ENCODE measurements at regions not wholly inside any gene's neighbourhood (a gene's known extent, or its start where the extent isn't known, plus 50 kb on each side); places are given as distances from the start of the nearest gene placed in this dataset.

DNA sequence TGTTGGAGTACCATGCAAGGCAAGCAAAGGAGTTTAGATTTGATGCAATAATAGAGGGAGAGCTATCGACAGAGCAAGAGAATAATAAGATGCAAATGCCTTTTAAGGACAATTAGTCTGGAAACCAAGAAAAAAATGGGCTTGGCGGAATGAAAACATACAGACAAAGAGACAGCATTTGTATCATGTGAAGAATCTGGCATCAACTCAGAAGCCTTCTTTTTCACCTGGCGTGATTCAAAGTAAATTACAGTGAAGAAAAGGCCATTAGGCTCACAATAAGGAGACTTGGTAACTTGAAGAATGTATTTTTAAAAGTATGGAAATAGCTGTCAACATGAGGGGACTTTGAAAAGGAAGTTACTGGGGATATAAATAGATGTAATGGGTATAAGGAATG is 521.2 kb upstream of the GOLIM4 start:
- Histone ChIP-seq H3K36me3 (ENCODE audit: control insufficient read depth in 1 of 2, insufficient read depth in 2 of 2, low read length in 2 of 2) (no peaks in the 10 kb centered on the region), H3K9ac (ENCODE audit: low read length) (no peak overlapping the region), H3K27me3 (ENCODE audit: insufficient read depth, low read length) (peaks cover 13% of the 10 kb centered on the region; the same call in 1 of the 2 replicates), H3K4me1 (ENCODE audit: control insufficient read depth in 1 of 2, insufficient read depth in 2 of 2, low read length in 2 of 2) (no peaks in the 10 kb centered on the region), H2AFZ (ENCODE audit: low read depth, low read length, poor library complexity, severe bottlenecking) (no peak overlapping the region), H3K9me2 (ENCODE audit: insufficient read depth) (no peaks in the 10 kb centered on the region), H3K79me2 (ENCODE audit: insufficient read depth, low read length) (no peaks in the 10 kb centered on the region), H4K20me1 (ENCODE audit: insufficient read depth) (no peaks in the 10 kb centered on the region), H3K27ac (ENCODE audit: low read depth, low read length) (no peak overlapping the region), H3K4me3 (replicated peaks in 1 of 2; ENCODE audit: low read depth in 1 of 2, low read length in 2 of 2) (no peak overlapping the region), H3K9me3 (ENCODE audit: control insufficient read depth in 1 of 2, insufficient read depth in 1 of 2, low read depth in 1 of 2, low read length in 2 of 2) (no peaks in the 10 kb centered on the region), H3K4me2 (ENCODE audit: low read length) (no peak overlapping the region)
- intact Hi-C loops (cut with micrococcal nuclease): loop anchor here (5.0 kb wide), 1 partner anchor 570 kb away; no protein-coding TSS in a partner anchor
- DNase-seq (ENCODE audit: low read depth, low spot score) (no peak), ATAC-seq (no peak)
- ChIA-PET POLR2A (no interaction called here), RAD21 (ENCODE audit: low non-redundant PET in 1 of 2, low total read pairs in 2 of 2, uncharacterized antibody in 2 of 2, unreplicated experiment in 2 of 2) (no interaction called here), CTCF (no interaction called here)
- TF ChIP-seq, protein P1, sequence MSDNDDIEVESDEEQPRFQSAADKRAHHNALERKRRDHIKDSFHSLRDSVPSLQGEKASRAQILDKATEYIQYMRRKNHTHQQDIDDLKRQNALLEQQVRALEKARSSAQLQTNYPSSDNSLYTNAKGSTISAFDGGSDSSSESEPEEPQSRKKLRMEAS (IDR thresholded peaks at IDR 0.05): no peak
- TF ChIP-seq, protein P2, sequence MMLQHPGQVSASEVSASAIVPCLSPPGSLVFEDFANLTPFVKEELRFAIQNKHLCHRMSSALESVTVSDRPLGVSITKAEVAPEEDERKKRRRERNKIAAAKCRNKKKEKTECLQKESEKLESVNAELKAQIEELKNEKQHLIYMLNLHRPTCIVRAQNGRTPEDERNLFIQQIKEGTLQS (IDR thresholded peaks at IDR 0.05): no peak
- TF ChIP-seq ELF1 (IDR thresholded peaks at IDR 0.05; ENCODE audit: borderline replicate concordance, low read depth): no peak
- no peak for TF ChIP-seq JUND (IDR thresholded peaks at IDR 0.05)
- no peak for TF ChIP-seq EGR1 (IDR thresholded peaks at IDR 0.05; ENCODE audit: low read depth)
- TF ChIP-seq, protein P3, sequence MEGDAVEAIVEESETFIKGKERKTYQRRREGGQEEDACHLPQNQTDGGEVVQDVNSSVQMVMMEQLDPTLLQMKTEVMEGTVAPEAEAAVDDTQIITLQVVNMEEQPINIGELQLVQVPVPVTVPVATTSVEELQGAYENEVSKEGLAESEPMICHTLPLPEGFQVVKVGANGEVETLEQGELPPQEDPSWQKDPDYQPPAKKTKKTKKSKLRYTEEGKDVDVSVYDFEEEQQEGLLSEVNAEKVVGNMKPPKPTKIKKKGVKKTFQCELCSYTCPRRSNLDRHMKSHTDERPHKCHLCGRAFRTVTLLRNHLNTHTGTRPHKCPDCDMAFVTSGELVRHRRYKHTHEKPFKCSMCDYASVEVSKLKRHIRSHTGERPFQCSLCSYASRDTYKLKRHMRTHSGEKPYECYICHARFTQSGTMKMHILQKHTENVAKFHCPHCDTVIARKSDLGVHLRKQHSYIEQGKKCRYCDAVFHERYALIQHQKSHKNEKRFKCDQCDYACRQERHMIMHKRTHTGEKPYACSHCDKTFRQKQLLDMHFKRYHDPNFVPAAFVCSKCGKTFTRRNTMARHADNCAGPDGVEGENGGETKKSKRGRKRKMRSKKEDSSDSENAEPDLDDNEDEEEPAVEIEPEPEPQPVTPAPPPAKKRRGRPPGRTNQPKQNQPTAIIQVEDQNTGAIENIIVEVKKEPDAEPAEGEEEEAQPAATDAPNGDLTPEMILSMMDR (IDR thresholded peaks at IDR 0.05 in 2 of 3, conservative IDR thresholded peaks at IDR 0.05 in 1 of 3; ENCODE audit: borderline replicate concordance in 1 of 3, insufficient read depth in 1 of 3, low read depth in 2 of 3, low read length in 2 of 3): no peak
- no peak for TF ChIP-seq TCF7L2 (IDR thresholded peaks at IDR 0.05; ENCODE audit: borderline replicate concordance, extremely low read depth, insufficient read depth, insufficient read length)
- TF ChIP-seq RAD21 (IDR thresholded peaks at IDR 0.05; ENCODE audit: low read depth): no peak
- no TSS peak for BruUV-seq (replicated peaks)
